HG02852 (cell line): ENCODE measurements at regions not wholly inside any gene's neighbourhood (a gene's known extent, or its start where the extent isn't known, plus 50 kb on each side); places are given as distances from the start of the nearest gene placed in this dataset.
"Not testable (repeated sequence)": the region's sequence is repeated elsewhere in the genome, so short reads cannot be mapped to it uniquely, and the experiment has no call there.

Experiments used
- ATAC-seq: cut with Tn5 transposase; IDR thresholded peaks from one replicate; pipeline ENCODE4 v1.9.1; 2021; ENCODE audit warnings: mild to moderate bottlenecking, moderate library complexity; ENCODE audit not compliant: unreplicated experiment

GRCh38 chr17:15858082-15858481, 86.8 kb upstream of the ADORA2B start:
- not testable (repeated sequence) for ATAC-seq

GRCh38 chr17:15860774-15861173, 84.2 kb upstream of the ADORA2B start:
- not testable (repeated sequence) for ATAC-seq

- not testable (repeated sequence) for ATAC-seq
These were observed 80.9 kb upstream of the ADORA2B start for GRCh38 chr17:15864061-15864460.

GRCh38 chr17:15864472-15864871, 80.5 kb upstream of the ADORA2B start:
- ATAC-seq: not testable (repeated sequence)

GRCh38 chr17:15866015-15866414, 78.9 kb upstream of the ADORA2B start:
- not testable (repeated sequence) for ATAC-seq

- not testable (repeated sequence) for ATAC-seq
These were observed 77.6 kb upstream of the ADORA2B start for GRCh38 chr17:15867331-15867730.

GRCh38 chr17:15869868-15870267, 75.1 kb upstream of the ADORA2B start:
- ATAC-seq: not testable (repeated sequence)

- ATAC-seq: not testable (repeated sequence)
These were observed 72.3 kb upstream of the ADORA2B start for GRCh38 chr17:15872677-15873076.

GRCh38 chr17:15877882-15878500, 66.9 kb upstream of the ADORA2B start:
- ATAC-seq: not testable (repeated sequence)

GRCh38 chr17:15882058-15882720, 62.7 kb upstream of the ADORA2B start:
- ATAC-seq: no peak

GRCh38 chr17:15882777-15883176, 62.2 kb upstream of the ADORA2B start:
- ATAC-seq: no peak

- no peak for ATAC-seq
These were observed 61.3 kb upstream of the ADORA2B start for GRCh38 chr17:15883617-15884111.

- no peak for ATAC-seq
These were observed 60.2 kb upstream of the ADORA2B start for GRCh38 chr17:15884731-15885130.

- no peak for ATAC-seq
These were observed 59.2 kb upstream of the ADORA2B start for GRCh38 chr17:15885770-15886169.

- no peak for ATAC-seq
These were observed 58.7 kb upstream of the ADORA2B start for GRCh38 chr17:15886221-15886620.

GRCh38 chr17:15886804-15887203, 58.1 kb upstream of the ADORA2B start:
- no peak for ATAC-seq

- no peak for ATAC-seq
These were observed 56.5 kb upstream of the ADORA2B start for GRCh38 chr17:15888436-15888835.

- no peak for ATAC-seq
These were observed 54.5 kb upstream of the ADORA2B start for GRCh38 chr17:15890279-15890892.

- no peak for ATAC-seq
These were observed 53.6 kb upstream of the ADORA2B start for GRCh38 chr17:15891318-15891717.

- no peak for ATAC-seq
These were observed 52.7 kb upstream of the ADORA2B start for GRCh38 chr17:15892244-15892643.

- ATAC-seq: no peak
These were observed 51.9 kb upstream of the ADORA2B start for GRCh38 chr17:15892731-15893657.
